Caco-2 (cell line): ENCODE measurements at regions not wholly inside any gene's neighbourhood (a gene's known extent, or its start where the extent isn't known, plus 50 kb on each side); places are given as distances from the start of the nearest gene placed in this dataset.

Experiments used
- BruUV-seq: library from RNA; stranded (reverse); fragments of 400-500 nt; replicated peaks from 2 replicates; lab custom pipeline; 2021; lab: Mats Ljungman, UMichigan
- CTCF ChIA-PET: fragments of 300-600 bp; sonication (Branson Sonifier 250); formaldehyde crosslinking; loops from one replicate; lab custom pipeline; 2022; ENCODE audit warnings: antibody characterized with exemption; lab: Charles Lee
- POLR2A ChIA-PET: fragments of 300-600 bp; sonication (Branson Sonifier 250); formaldehyde crosslinking; loops from one replicate; lab custom pipeline; 2022; ENCODE audit warnings: antibody characterized with exemption; lab: Charles Lee
- DNase-seq, 2 experiments: peaks; one replicate each; pipeline versions ENCODE4 v3.0.0 to v3.0.0-alpha.2; 2020 to 2022
- H3K27me3 ChIP-seq: replicated peaks from 2 replicates; pipeline ENCODE4 v1.6.0; 2011; ENCODE audit warnings: low read length; ENCODE audit not compliant: control insufficient read depth, insufficient read depth
- H3K36me3 ChIP-seq: 2 replicates; pipeline ENCODE4 v1.5.1; 2011; ENCODE audit warnings: low read length; ENCODE audit not compliant: control insufficient read depth, insufficient read depth
- H3K4me1 ChIP-seq: fragments of 250-450 bp; sonication (Bioruptor Pico); 2 replicates; pipeline ENCODE4 v1.5.1; 2020; ENCODE audit warnings: mild to moderate bottlenecking
- H3K4me3 ChIP-seq: 2 replicates; pipeline ENCODE4 v1.5.1; 2011; ENCODE audit warnings: low read depth, mild to moderate bottlenecking, control low read depth, low read length
- H3K9me3 ChIP-seq: fragments of 250-450 bp; sonication (Bioruptor Pico); 2 replicates; pipeline ENCODE4 v1.5.1; 2020; ENCODE audit warnings: mild to moderate bottlenecking, moderate library complexity
- H3K27ac Mint-ChIP-seq: one replicate; pipeline ENCODE4 v1.8.0; 2022; ENCODE audit warnings: mixed read lengths; ENCODE audit not compliant: unreplicated experiment
- H3K27me3 Mint-ChIP-seq: one replicate; pipeline ENCODE4 v1.8.0; 2022; ENCODE audit warnings: mixed read lengths; ENCODE audit not compliant: insufficient read depth, unreplicated experiment
- H3K36me3 Mint-ChIP-seq: one replicate; pipeline ENCODE4 v1.8.0; 2022; ENCODE audit warnings: mild to moderate bottlenecking, mixed read lengths; ENCODE audit not compliant: insufficient read depth, unreplicated experiment
- H3K4me1 Mint-ChIP-seq: one replicate; pipeline ENCODE4 v1.8.0; 2022; ENCODE audit warnings: low read depth, mixed read lengths; ENCODE audit not compliant: unreplicated experiment
- H3K4me3 Mint-ChIP-seq: one replicate; pipeline ENCODE4 v1.8.0; 2022; ENCODE audit warnings: mild to moderate bottlenecking, moderate library complexity, mixed read lengths; ENCODE audit not compliant: unreplicated experiment
- H3K9me3 Mint-ChIP-seq: one replicate; pipeline ENCODE4 v1.8.0; 2022; ENCODE audit warnings: mixed read lengths; ENCODE audit not compliant: unreplicated experiment
- CTCF ChIP-seq, 2 experiments: fragments of 200-600 bp in 1 of 2; IDR thresholded peaks; 1 replicate in 1 of 2; 2 replicates in 1 of 2; pipeline versions ENCODE4 v1.5.1 to v1.8.0; 2011 to 2022; ENCODE audit warnings: antibody characterized with exemption in 1 of 2, control low read depth in 1 of 2, inconsistent platforms in 1 of 2, low read depth in 1 of 2, low read length in 1 of 2, mild to moderate bottlenecking in 1 of 2, moderate library complexity in 1 of 2; ENCODE audit not compliant: insufficient read depth in 1 of 2, severe bottlenecking in 1 of 2, unreplicated experiment in 1 of 2
- intact Hi-C: fragments of 100-400 bp; cut with micrococcal nuclease; formaldehyde crosslinking; loops from one replicate; pipeline ENCODE4 v1.10.0; 2022; ENCODE audit not compliant: unreplicated experiment

- CTCF ChIA-PET: no interaction called here
These were observed 136.5 kb upstream of the CRY1 start for GRCh38 chr12:107229827-107230226.

GRCh38 chr12:107231303-107231702 is 138.0 kb upstream of the CRY1 start:
- Histone ChIP-seq H3K4me3 (no peak overlapping the region), H3K9me3 (no peaks in the 10 kb centered on the region), H3K36me3 (no peaks in the 10 kb centered on the region), H3K27me3 (no peaks in the 10 kb centered on the region; the same call in 1 of the 2 replicates), H3K4me1 (no peaks in the 10 kb centered on the region)
- intact Hi-C loops: no loop called here
- Mint-ChIP-seq H3K4me1 (no peaks in the 10 kb centered on the region), H3K27ac (no peak overlapping the region), H3K4me3 (no peak overlapping the region), H3K36me3 (no peaks in the 10 kb centered on the region), H3K27me3 (no peaks in the 10 kb centered on the region), H3K9me3 (no peaks in the 10 kb centered on the region)
- BruUV-seq: no TSS peak
- POLR2A ChIA-PET: no interaction called here
- CTCF ChIA-PET: no interaction called here
- TF ChIP-seq CTCF (IDR thresholded peaks at IDR 0.05; ENCODE audit: insufficient read depth in 1 of 2, low read depth in 1 of 2, low read length in 1 of 2, severe bottlenecking in 1 of 2, unreplicated experiment in 1 of 2): no peak
- no peak for DNase-seq

More at GRCh38 chr12:107229827-107230226, 136.5 kb upstream of the CRY1 start:
- no peaks in the 10 kb centered on the region for H3K4me1 Mint-ChIP-seq
- Histone ChIP-seq H3K4me3 (no peak overlapping the region), H3K4me1 (no peaks in the 10 kb centered on the region), H3K27me3 (no peaks in the 10 kb centered on the region; the same call in 1 of the 2 replicates), H3K36me3 (no peaks in the 10 kb centered on the region), H3K9me3 (no peaks in the 10 kb centered on the region)
- H3K4me3 Mint-ChIP-seq: no peak overlapping the region
- no peaks in the 10 kb centered on the region for H3K27me3 Mint-ChIP-seq
- no peaks in the 10 kb centered on the region for H3K36me3 Mint-ChIP-seq
- intact Hi-C loops: no loop called here
- TF ChIP-seq CTCF (IDR thresholded peaks at IDR 0.05; ENCODE audit: insufficient read depth in 1 of 2, low read depth in 1 of 2, low read length in 1 of 2, severe bottlenecking in 1 of 2, unreplicated experiment in 1 of 2): no peak
- H3K27ac Mint-ChIP-seq: no peak overlapping the region
- BruUV-seq: no TSS peak
- no peak for DNase-seq
- POLR2A ChIA-PET: no interaction called here
- no peaks in the 10 kb centered on the region for H3K9me3 Mint-ChIP-seq

GRCh38 chr12:107233551-107233950 is 140.2 kb upstream of the CRY1 start:
- Mint-ChIP-seq H3K27me3 (peaks cover 8% of the 10 kb centered on the region), H3K27ac (no peak overlapping the region), H3K4me1 (no peaks in the 10 kb centered on the region), H3K9me3 (no peaks in the 10 kb centered on the region), H3K4me3 (no peak overlapping the region), H3K36me3 (no peaks in the 10 kb centered on the region)
- H3K4me3 ChIP-seq: no peak overlapping the region
- ChIA-PET POLR2A (no interaction called here), CTCF (no interaction called here)
- no peaks in the 10 kb centered on the region; the same call in 1 of the 2 replicates for H3K27me3 ChIP-seq
- no TSS peak for BruUV-seq
- no peaks in the 10 kb centered on the region for H3K4me1 ChIP-seq
- no peak for TF ChIP-seq CTCF (IDR thresholded peaks at IDR 0.05; ENCODE audit: insufficient read depth in 1 of 2, low read depth in 1 of 2, low read length in 1 of 2, severe bottlenecking in 1 of 2, unreplicated experiment in 1 of 2)
- H3K36me3 ChIP-seq: no peaks in the 10 kb centered on the region
- no peak for DNase-seq
- H3K9me3 ChIP-seq: no peaks in the 10 kb centered on the region
- intact Hi-C loops: no loop called here
